ENCODE measurements at regions not wholly inside any gene's neighbourhood (a gene's known extent, or its start where the extent isn't known, plus 50 kb on each side); places are given as distances from the start of the nearest gene placed in this dataset.

DNA sequence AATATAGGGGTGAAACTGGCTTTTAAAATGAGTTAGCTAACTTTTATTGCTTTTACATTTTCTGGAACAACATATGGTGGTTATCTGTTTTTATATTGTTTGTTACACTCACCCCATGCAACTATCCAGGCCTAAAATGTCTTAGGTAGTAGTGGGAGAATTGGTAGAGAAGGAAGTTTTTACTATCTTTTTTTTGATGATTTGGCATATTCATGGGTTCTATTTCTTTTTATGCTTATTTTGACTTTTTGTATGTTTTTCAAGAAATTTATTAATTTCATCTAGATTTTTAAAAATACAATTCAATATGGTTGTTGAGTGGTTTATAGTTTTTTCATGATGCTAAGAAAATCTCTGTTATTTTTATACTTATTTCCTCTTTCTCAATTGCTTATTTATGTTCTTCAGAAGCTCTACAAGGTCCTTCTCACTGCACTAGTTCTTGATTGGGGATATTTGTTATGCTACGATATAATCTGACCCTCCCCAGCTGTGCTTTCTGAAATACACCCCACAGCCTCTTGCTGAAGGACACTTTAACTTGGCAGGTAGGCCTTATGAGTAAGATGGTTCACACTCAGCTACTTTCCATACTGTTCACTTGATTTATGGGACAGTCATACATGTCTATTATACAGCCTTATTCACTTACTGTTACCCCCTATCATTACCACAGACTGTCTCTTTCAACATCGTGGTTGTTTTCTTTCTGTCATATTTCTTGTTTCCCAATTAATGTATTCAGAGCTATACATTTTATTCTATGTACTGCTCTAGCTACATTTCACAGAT, 431.2 kb downstream of the METTL15 start:
- no peaks in the 10 kb centered on the region for H3K36me3 ChIP-seq (ENCODE audit: insufficient read depth, low read length)
- no peak overlapping the region for H3K4me2 ChIP-seq (ENCODE audit: low read depth, low read length, poor library complexity, severe bottlenecking)
- no peaks in the 10 kb centered on the region for H3K79me2 ChIP-seq (ENCODE audit: insufficient read depth, low read length)
- H3K4me1 ChIP-seq (ENCODE audit: insufficient read depth, low read length, poor library complexity, severe bottlenecking), result no peaks in the 10 kb centered on the region
- H3K27me3 ChIP-seq (ENCODE audit: insufficient read depth, low read length, poor library complexity, severe bottlenecking), result no peaks in the 10 kb centered on the region
- H3K9me3 ChIP-seq (ENCODE audit: insufficient read depth, low read depth, low read length), result no peaks in the 10 kb centered on the region
- no peak overlapping the region for H3K4me3 ChIP-seq (ENCODE audit: low read length, poor library complexity, severe bottlenecking)
- TF ChIP-seq CTCF (conservative IDR thresholded peaks at IDR 0.05; ENCODE audit: low read length) (no peak), EZH2phosphoT487 (IDR thresholded peaks at IDR 0.05; ENCODE audit: borderline replicate concordance) (no peak)
- no peak overlapping the region for H2AFZ ChIP-seq (ENCODE audit: low read length)
- H3K9me2 ChIP-seq (replicated peaks; ENCODE audit: low read depth, low read length), result no peaks in the 10 kb centered on the region
- H4K20me1 ChIP-seq (ENCODE audit: insufficient read depth, low read length, poor library complexity, severe bottlenecking), result no peaks in the 10 kb centered on the region
- H3F3A ChIP-seq (ENCODE audit: low read depth), result no peaks in the 10 kb centered on the region
- H3K9ac ChIP-seq (ENCODE audit: low read depth, low read length, poor library complexity, severe bottlenecking), result no peak overlapping the region

- H4K20me1 ChIP-seq (ENCODE audit: insufficient read depth, low read length, poor library complexity, severe bottlenecking), result no peaks in the 10 kb centered on the region
- H3K9me2 ChIP-seq (replicated peaks; ENCODE audit: low read depth, low read length), result no peaks in the 10 kb centered on the region
- H3K27me3 ChIP-seq (ENCODE audit: insufficient read depth, low read length, poor library complexity, severe bottlenecking), result no peaks in the 10 kb centered on the region
- H3K9ac ChIP-seq (ENCODE audit: low read depth, low read length, poor library complexity, severe bottlenecking), result no peak overlapping the region
- H3K36me3 ChIP-seq (ENCODE audit: insufficient read depth, low read length), result no peaks in the 10 kb centered on the region
- no peaks in the 10 kb centered on the region for H3K4me1 ChIP-seq (ENCODE audit: insufficient read depth, low read length, poor library complexity, severe bottlenecking)
- no peak overlapping the region for H3K4me3 ChIP-seq (ENCODE audit: low read length, poor library complexity, severe bottlenecking)
- no peak overlapping the region for H3K4me2 ChIP-seq (ENCODE audit: low read depth, low read length, poor library complexity, severe bottlenecking)
- no peaks in the 10 kb centered on the region for H3K9me3 ChIP-seq (ENCODE audit: insufficient read depth, low read depth, low read length)
- TF ChIP-seq CTCF (conservative IDR thresholded peaks at IDR 0.05; ENCODE audit: low read length), result no peak
- TF ChIP-seq EZH2phosphoT487 (IDR thresholded peaks at IDR 0.05; ENCODE audit: borderline replicate concordance), result no peak
- no peak overlapping the region for H2AFZ ChIP-seq (ENCODE audit: low read length)
- no peaks in the 10 kb centered on the region for H3F3A ChIP-seq (ENCODE audit: low read depth)
- H3K79me2 ChIP-seq (ENCODE audit: insufficient read depth, low read length), result no peaks in the 10 kb centered on the region
Measured at GRCh38 chr11:28537822-28538221, 429.6 kb downstream of the METTL15 start.

DNA sequence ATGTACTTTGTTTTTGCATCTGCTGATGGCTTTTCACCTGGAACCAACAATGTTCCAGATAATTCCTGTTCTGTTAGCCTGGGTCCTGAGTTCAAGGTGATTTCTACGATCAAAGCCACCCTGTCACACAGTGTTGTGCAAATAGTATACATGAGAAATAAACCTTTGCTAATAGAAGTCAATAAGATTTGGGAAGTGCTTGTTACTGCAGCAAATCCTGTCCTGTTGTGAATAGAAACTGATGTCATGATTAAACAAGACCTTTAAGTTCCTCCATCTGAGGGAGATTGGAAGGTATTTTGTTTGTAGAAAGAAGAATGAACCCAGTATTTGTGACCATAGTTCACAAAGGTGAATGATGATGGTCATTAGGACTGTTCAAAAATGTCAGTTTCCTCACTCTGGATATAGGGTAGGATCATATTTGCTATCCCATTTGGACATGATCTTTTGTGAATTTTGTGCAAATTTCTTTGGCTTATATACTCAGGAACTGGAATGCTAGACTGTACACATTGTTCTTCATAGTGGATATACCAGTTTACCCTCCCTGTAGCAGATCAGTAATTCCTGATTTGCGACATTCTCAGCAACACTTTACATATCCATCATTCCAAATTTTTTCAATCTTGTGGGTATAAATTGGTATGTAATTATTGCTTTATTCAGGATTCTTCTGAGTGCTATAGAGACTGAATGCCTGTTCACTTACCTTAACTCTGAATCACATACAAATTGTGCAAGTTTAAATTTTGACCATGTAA, 428.5 kb downstream of the METTL15 start:
- Histone ChIP-seq H3K4me2 (ENCODE audit: low read depth, low read length, poor library complexity, severe bottlenecking) (no peak overlapping the region), H3K9ac (ENCODE audit: low read depth, low read length, poor library complexity, severe bottlenecking) (no peak overlapping the region), H3K9me2 (replicated peaks; ENCODE audit: low read depth, low read length) (no peaks in the 10 kb centered on the region), H3K4me3 (ENCODE audit: low read length, poor library complexity, severe bottlenecking) (no peak overlapping the region), H3K27me3 (ENCODE audit: insufficient read depth, low read length, poor library complexity, severe bottlenecking) (no peaks in the 10 kb centered on the region), H3K4me1 (ENCODE audit: insufficient read depth, low read length, poor library complexity, severe bottlenecking) (no peaks in the 10 kb centered on the region), H3F3A (ENCODE audit: low read depth) (no peaks in the 10 kb centered on the region), H3K36me3 (ENCODE audit: insufficient read depth, low read length) (no peaks in the 10 kb centered on the region), H3K79me2 (ENCODE audit: insufficient read depth, low read length) (no peaks in the 10 kb centered on the region), H2AFZ (ENCODE audit: low read length) (no peak overlapping the region), H3K9me3 (ENCODE audit: insufficient read depth, low read depth, low read length) (no peaks in the 10 kb centered on the region), H4K20me1 (ENCODE audit: insufficient read depth, low read length, poor library complexity, severe bottlenecking) (no peaks in the 10 kb centered on the region)
- TF ChIP-seq CTCF (conservative IDR thresholded peaks at IDR 0.05; ENCODE audit: low read length), result no peak
- TF ChIP-seq EZH2phosphoT487 (IDR thresholded peaks at IDR 0.05; ENCODE audit: borderline replicate concordance), result no peak

Data from Loucy (cell line).